ENCODE measurements at regions not wholly inside any gene's neighbourhood (a gene's known extent, or its start where the extent isn't known, plus 50 kb on each side); places are given as distances from the start of the nearest gene placed in this dataset.

DNA sequence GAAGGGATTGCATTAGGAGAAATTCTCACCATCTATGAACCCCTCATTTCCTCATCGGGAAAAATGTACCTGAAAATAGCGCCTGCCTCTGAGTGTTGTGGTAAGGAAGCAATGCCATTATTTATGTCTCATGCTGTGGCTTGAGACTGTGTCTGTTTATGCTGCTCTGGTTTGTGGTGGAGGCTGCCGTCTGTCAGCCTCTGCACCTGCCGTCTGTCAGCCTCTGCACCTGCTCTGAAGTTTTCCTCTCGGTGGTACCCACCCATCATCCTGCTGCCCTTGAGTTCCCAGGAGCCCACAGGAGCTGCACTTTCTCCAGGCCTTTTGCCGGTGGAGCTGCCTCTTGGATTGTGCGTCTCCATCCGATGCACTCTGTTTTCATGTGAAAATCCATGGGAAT, 68.5 kb upstream of the PPP2R3B start:
- no peak for DNase-seq
- Histone ChIP-seq H3K27me3 (no peaks in the 10 kb centered on the region), H3K4me1 (no peaks in the 10 kb centered on the region), H3K27ac (no peak overlapping the region), H3K36me3 (no peaks in the 10 kb centered on the region), H3K9me3 (peaks cover 0 to 3% (median 0%) of the 10 kb centered on the region in 4 donors), H3K4me3 (no peak overlapping the region)
- TF ChIP-seq, protein P1, sequence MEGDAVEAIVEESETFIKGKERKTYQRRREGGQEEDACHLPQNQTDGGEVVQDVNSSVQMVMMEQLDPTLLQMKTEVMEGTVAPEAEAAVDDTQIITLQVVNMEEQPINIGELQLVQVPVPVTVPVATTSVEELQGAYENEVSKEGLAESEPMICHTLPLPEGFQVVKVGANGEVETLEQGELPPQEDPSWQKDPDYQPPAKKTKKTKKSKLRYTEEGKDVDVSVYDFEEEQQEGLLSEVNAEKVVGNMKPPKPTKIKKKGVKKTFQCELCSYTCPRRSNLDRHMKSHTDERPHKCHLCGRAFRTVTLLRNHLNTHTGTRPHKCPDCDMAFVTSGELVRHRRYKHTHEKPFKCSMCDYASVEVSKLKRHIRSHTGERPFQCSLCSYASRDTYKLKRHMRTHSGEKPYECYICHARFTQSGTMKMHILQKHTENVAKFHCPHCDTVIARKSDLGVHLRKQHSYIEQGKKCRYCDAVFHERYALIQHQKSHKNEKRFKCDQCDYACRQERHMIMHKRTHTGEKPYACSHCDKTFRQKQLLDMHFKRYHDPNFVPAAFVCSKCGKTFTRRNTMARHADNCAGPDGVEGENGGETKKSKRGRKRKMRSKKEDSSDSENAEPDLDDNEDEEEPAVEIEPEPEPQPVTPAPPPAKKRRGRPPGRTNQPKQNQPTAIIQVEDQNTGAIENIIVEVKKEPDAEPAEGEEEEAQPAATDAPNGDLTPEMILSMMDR (IDR thresholded peaks at IDR 0.05), result no peak
- no peak for TF ChIP-seq POLR2A (IDR thresholded peaks at IDR 0.05)

DNA sequence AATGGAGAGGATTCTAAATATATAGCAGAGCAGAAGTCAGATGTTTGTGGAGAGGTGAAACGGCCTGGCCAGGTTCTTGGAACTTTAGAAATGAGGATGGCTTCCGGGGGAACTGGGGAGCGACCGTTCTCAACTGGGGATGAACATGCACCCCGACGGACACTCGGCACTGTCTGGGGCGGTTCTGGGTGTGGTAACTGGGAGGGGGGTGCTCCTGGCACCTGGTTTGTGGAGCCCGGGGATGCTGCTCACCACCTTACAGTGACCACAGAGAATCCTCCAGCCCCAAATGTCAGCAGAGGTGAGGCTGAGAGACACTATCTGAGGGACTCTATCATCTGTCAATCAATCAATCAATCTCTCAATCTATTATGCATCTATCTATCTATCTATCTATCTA, 69.0 kb upstream of the PPP2R3B start:
- Histone ChIP-seq H3K4me3 (no peak overlapping the region), H3K36me3 (no peaks in the 10 kb centered on the region), H3K27ac (no peak overlapping the region), H3K4me1 (no peaks in the 10 kb centered on the region), H3K9me3 (peaks cover 0 to 3% (median 0%) of the 10 kb centered on the region in 4 donors), H3K27me3 (no peaks in the 10 kb centered on the region)
- no peak for DNase-seq
- no peak for TF ChIP-seq POLR2A (IDR thresholded peaks at IDR 0.05)
- TF ChIP-seq, protein P1 (IDR thresholded peaks at IDR 0.05), result no peak

DNA sequence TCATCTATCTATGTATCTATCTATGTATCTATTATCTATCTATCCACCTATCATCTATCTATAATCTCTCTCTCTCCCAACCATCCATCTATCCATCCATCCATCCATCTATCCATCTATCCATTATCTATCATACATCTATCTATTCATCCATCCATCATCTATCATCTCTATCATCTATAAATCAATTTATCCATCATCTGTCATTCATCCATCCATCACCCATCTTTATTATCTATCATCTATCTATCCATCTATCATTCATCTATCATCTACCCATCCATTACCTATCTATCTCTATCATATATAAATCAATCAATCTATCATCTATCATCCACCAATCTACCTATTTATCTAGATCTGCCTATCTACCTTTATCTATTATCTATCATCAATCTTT, 69.4 kb upstream of the PPP2R3B start:
- H3K27me3 ChIP-seq, result no peaks in the 10 kb centered on the region
- no peaks in the 10 kb centered on the region for H3K36me3 ChIP-seq
- no peak for DNase-seq
- no peaks in the 10 kb centered on the region for H3K4me1 ChIP-seq
- no peak overlapping the region for H3K27ac ChIP-seq
- H3K4me3 ChIP-seq, result no peak overlapping the region
- H3K9me3 ChIP-seq, result peaks cover 0 to 3% (median 0%) of the 10 kb centered on the region in 4 donors
- no peak for TF ChIP-seq POLR2A (IDR thresholded peaks at IDR 0.05)
- TF ChIP-seq, protein P1 (IDR thresholded peaks at IDR 0.05), result no peak

DNA sequence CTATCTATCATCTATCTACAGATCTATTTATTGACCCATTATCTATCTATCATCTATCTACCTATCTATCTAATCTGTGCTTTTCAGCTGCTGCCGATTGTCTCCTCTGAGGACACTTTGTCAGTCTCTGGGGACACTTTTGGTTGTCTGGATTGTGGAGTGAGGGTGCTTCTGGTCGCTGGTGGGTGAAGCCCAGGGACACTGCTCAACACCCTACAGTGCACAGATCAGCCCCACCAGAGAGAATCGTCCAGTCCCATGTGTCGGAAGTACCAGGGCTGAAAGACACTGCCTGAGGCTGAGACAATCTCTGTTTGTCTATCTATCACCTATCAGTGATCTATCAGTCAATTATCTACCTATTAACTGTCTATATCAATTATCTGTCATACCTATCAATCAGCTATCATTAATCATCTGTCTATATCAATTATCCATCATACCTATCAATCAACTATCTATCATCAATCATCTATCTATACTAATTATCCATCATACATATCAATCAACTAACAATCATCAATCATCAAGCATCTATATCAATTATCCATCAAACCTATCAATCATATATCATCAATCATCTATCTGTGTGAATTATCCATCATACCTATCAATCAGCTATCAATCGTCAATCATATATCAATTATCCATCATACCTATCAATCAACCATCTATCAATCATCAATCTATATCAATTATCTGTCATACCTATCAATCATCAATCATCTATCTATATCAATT, 70.0 kb upstream of the PPP2R3B start:
- Histone ChIP-seq H3K4me1 (no peaks in the 10 kb centered on the region), H3K4me3 (no peak overlapping the region), H3K9me3 (peaks cover 0 to 3% (median 0%) of the 10 kb centered on the region in 4 donors), H3K27me3 (no peaks in the 10 kb centered on the region), H3K27ac (no peak overlapping the region), H3K36me3 (no peaks in the 10 kb centered on the region)
- no peak for DNase-seq
- TF ChIP-seq POLR2A (IDR thresholded peaks at IDR 0.05), result no peak
- TF ChIP-seq, protein P1 (IDR thresholded peaks at IDR 0.05), result no peak

DNA sequence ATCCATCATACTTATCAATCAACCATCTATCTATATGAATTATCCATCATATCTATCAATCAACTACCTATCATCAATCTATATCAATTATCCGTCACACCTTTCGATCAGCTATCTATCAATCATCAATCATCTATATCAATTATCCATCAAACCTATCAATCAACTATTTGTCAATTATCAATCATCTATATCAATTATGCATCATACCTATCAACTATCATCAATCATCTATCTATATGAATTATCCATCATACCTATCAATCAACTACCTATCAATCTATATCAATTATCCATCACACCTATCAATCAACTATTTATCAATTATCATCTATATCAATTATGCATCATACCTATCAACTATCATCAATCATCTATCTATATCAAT, 70.6 kb upstream of the PPP2R3B start:
- no peaks in the 10 kb centered on the region for H3K27me3 ChIP-seq
- H3K9me3 ChIP-seq, result peaks cover 0 to 3% (median 0%) of the 10 kb centered on the region in 4 donors
- no peak for DNase-seq
- H3K4me3 ChIP-seq, result no peak overlapping the region
- no peak overlapping the region for H3K27ac ChIP-seq
- H3K36me3 ChIP-seq, result no peaks in the 10 kb centered on the region
- TF ChIP-seq POLR2A (IDR thresholded peaks at IDR 0.05), result no peak
- TF ChIP-seq, protein P1 (IDR thresholded peaks at IDR 0.05), result no peak
- no peaks in the 10 kb centered on the region for H3K4me1 ChIP-seq

All from Peyer's patch (tissue), 4 donors.